K562 (cell line): ENCODE measurements at regions not wholly inside any gene's neighbourhood (a gene's known extent, or its start where the extent isn't known, plus 50 kb on each side); places are given as distances from the start of the nearest gene placed in this dataset.
A peak's percentile ranks its signal among the peaks of the same experiment; 100 is the strongest.

Experiments used
- ATAC-seq: fragments of 200-7000 bp; cut with Tn5 transposase; 3 replicates; pipeline ENCODE4 v1.9.1; 2020; ENCODE audit warnings: moderate library complexity
- BruUV-seq: library from RNA; stranded (reverse); fragments of 400-500 nt; replicated peaks from 2 replicates; lab custom pipeline; 2021; lab: Mats Ljungman, UMichigan
- CTCF ChIA-PET: fragments of 300-600 bp; formaldehyde crosslinking; extraction: SDS; loops from one replicate; lab custom pipeline; 2021; ENCODE audit warnings: low intra/inter-chr PET ratio; lab: Yijun Ruan, JAX
- POLR2A ChIA-PET: fragments of 300-600, 350-650 bp; sonication (Branson Sonifier 250); formaldehyde crosslinking; extraction: SDS; loops from one replicate; lab custom pipeline; 2021; ENCODE audit warnings: antibody characterized with exemption, inconsistent platforms; lab: Yijun Ruan, JAX
- DNase-seq, 4 experiments: peaks; one replicate each; pipeline versions ENCODE4 v3.0.0 to v3.0.0-alpha.2; 2011 to 2018; ENCODE audit warnings: low spot score in 3 of 4, mixed read lengths in 3 of 4; ENCODE audit errors: extremely low read depth in 1 of 4
- FAIRE-seq: peaks from 2 replicates; lab custom pipeline; 2011; peaks lifted over from hg19 to GRCh38; lab: Jason Lieb, UNC
- H2AFZ ChIP-seq: 2 replicates; pipeline ENCODE4 v1.6.0; 2011; ENCODE audit warnings: low read depth, low read length, control low read depth, inconsistent platforms
- H3K27ac ChIP-seq: fragments of 200-600 bp; 3 replicates; pipeline ENCODE4 v1.8.0; 2011; ENCODE audit warnings: low read depth, mild to moderate bottlenecking, control low read depth, inconsistent platforms, low read length, moderate library complexity, mixed read lengths; ENCODE audit errors: extremely low read depth
- H3K27me3 ChIP-seq, 2 experiments: fragments of 300-600 bp in 1 of 2; 2 replicates in 1 of 2; 3 replicates in 1 of 2; pipeline versions ENCODE4 v1.6.0 to v1.8.0; 2011; ENCODE audit warnings: inconsistent platforms in 2 of 2, low read length in 2 of 2, mild to moderate bottlenecking in 1 of 2, mixed read lengths in 1 of 2, moderate library complexity in 1 of 2; ENCODE audit not compliant: control insufficient read depth in 2 of 2, insufficient read depth in 2 of 2
- H3K36me3 ChIP-seq: fragments of 300-600 bp; 3 replicates; pipeline ENCODE4 v1.8.0; 2011; ENCODE audit warnings: mild to moderate bottlenecking, low read length, inconsistent platforms; ENCODE audit not compliant: control insufficient read depth, insufficient read depth
- H3K4me1 ChIP-seq, 2 experiments: fragments of 200-600 bp in 1 of 2; replicated peaks in 1 of 2; 2 replicates in 1 of 2; 3 replicates in 1 of 2; pipeline versions ENCODE4 v1.5.1 to v1.8.0; 2011; ENCODE audit warnings: inconsistent platforms in 2 of 2, low read length in 2 of 2, mild to moderate bottlenecking in 1 of 2, mixed read lengths in 1 of 2, moderate library complexity in 1 of 2; ENCODE audit not compliant: control insufficient read depth in 2 of 2, insufficient read depth in 2 of 2
- H3K4me2 ChIP-seq: 2 replicates; pipeline ENCODE4 v1.6.1; 2011; ENCODE audit warnings: low read length, control low read depth, inconsistent platforms, mixed read lengths; ENCODE audit not compliant: insufficient read depth
- H3K4me3 ChIP-seq: fragments of 200-600 bp; sonication (generic), shearing (Covaris generic); 2 replicates; pipeline ENCODE4 v1.5.1; 2016; ENCODE audit warnings: control low read depth, inconsistent platforms
- H3K79me2 ChIP-seq: fragments of 200-600 bp; 3 replicates; pipeline ENCODE4 v1.8.0; 2011; ENCODE audit warnings: low read length, inconsistent platforms; ENCODE audit not compliant: control insufficient read depth, insufficient read depth
- H3K9ac ChIP-seq, 2 experiments: 2 replicates each; pipeline versions ENCODE4 v1.6.0 to v1.6.1; 2011; ENCODE audit warnings: low read depth in 2 of 2, low read length in 2 of 2, control low read depth in 1 of 2, inconsistent platforms in 1 of 2, mild to moderate bottlenecking in 1 of 2, mixed read lengths in 1 of 2; ENCODE audit not compliant: insufficient read depth in 1 of 2
- H3K9me1 ChIP-seq: one replicate; pipeline ENCODE4 v1.6.0; 2011; ENCODE audit warnings: inconsistent platforms, mild to moderate bottlenecking, low read length, moderate library complexity; ENCODE audit not compliant: control insufficient read depth, insufficient read depth
- H3K9me3 ChIP-seq: replicated peaks from 2 replicates; pipeline ENCODE4 v1.5.1; 2011; ENCODE audit warnings: low read depth, low read length, inconsistent platforms; ENCODE audit not compliant: control insufficient read depth, insufficient read depth
- H4K20me1 ChIP-seq: replicated peaks from 2 replicates; pipeline ENCODE4 v1.6.1; 2011; ENCODE audit warnings: low read length, inconsistent platforms, mixed read lengths; ENCODE audit not compliant: control insufficient read depth, insufficient read depth
- CSDE1 ChIP-seq, 2 experiments: fragments of 450-650 bp; IDR thresholded peaks; 2 replicates each; pipeline ENCODE4 v1.6.1; 2016; ENCODE audit warnings: mild to moderate bottlenecking in 1 of 2
- ETV5 ChIP-seq: sonication (generic); formaldehyde crosslinking; IDR thresholded peaks from 2 replicates; pipeline ENCODE4 v1.4.0; 2020; ENCODE audit warnings: low read depth, mild to moderate bottlenecking, missing genetic modification reagents
- HMG20B ChIP-seq: fragments of 250-450 bp; sonication (Bioruptor Pico); IDR thresholded peaks from 2 replicates; pipeline ENCODE4 v1.5.0; 2021; ENCODE audit warnings: mild to moderate bottlenecking
- LCOR ChIP-seq: sonication (generic); formaldehyde crosslinking; IDR thresholded peaks from 2 replicates; pipeline ENCODE4 v1.8.0; 2022; ENCODE audit warnings: mild to moderate bottlenecking, missing genetic modification reagents
- MCM2 ChIP-seq: fragments of 450-650 bp; IDR thresholded peaks from 2 replicates; pipeline ENCODE4 v1.6.1; 2017; ENCODE audit warnings: low read depth, mild to moderate bottlenecking
- NCOA2 ChIP-seq, 2 experiments: fragments of 450-650 bp; IDR thresholded peaks; 2 replicates each; pipeline ENCODE4 v1.6.1; 2018; ENCODE audit warnings: mild to moderate bottlenecking in 2 of 2, moderate library complexity in 1 of 2; ENCODE audit not compliant: partially characterized antibody in 2 of 2
- PATZ1 ChIP-seq: fragments of 250-450 bp; sonication (Bioruptor Pico); IDR thresholded peaks from 2 replicates; pipeline ENCODE4 v1.5.0; 2020; ENCODE audit warnings: mild to moderate bottlenecking, borderline replicate concordance
- RFX1 ChIP-seq: fragments of 450-650 bp; IDR thresholded peaks from 2 replicates; pipeline ENCODE4 v1.6.1; 2016; ENCODE audit warnings: mild to moderate bottlenecking, moderate library complexity
- ZFP91 ChIP-seq: sonication (generic); formaldehyde crosslinking; IDR thresholded peaks from 2 replicates; pipeline ENCODE4 v1.8.0; 2022; ENCODE audit warnings: mild to moderate bottlenecking, missing genetic modification reagents
- ZNF583 ChIP-seq: fragments of 250-450 bp; sonication (Bioruptor Pico); IDR thresholded peaks from 2 replicates; pipeline ENCODE4 v1.4.0; 2020
- whole genome bisulfite sequencing: fragments of 100-300 bp; shearing (Covaris generic); methylation state at CpG from one replicate; pipeline ENCODE4 v1.1.6; 2016; ENCODE audit warnings: low coverage, mixed read lengths; ENCODE audit not compliant: insufficient coverage; ENCODE audit errors: missing lambda C conversion rate; 5-methylcytosine and 5-hydroxymethylcytosine counted together
- in situ Hi-C: fragments of 300-500 bp; cut with MboI; formaldehyde crosslinking; loops from 4 replicates; pipeline ENCODE4 v1.15.0; 2018; ENCODE audit warnings: inconsistent platforms, mixed read lengths
- intact Hi-C: fragments of 100-400 bp; cut with micrococcal nuclease; formaldehyde crosslinking; loops from 2 replicates; pipeline ENCODE4 v1.14.2; 2022
- TF ChIP-seq, protein P1 (sequence below): sonication (generic); formaldehyde crosslinking; IDR thresholded peaks from 2 replicates; pipeline ENCODE4 v1.8.1; 2023; ENCODE audit warnings: mild to moderate bottlenecking, missing genetic modification reagents
- TF ChIP-seq, protein P2 (sequence below), 3 experiments: fragments of 200-800 bp in 1 of 3; fragments of 250-450 bp in 1 of 3; fragments of 450-650 bp in 1 of 3; sonication (Bioruptor Pico) in 1 of 3; sonication (Bioruptor generic) in 1 of 3; formaldehyde crosslinking in 1 of 3; IDR thresholded peaks; 2 replicates each; pipeline versions ENCODE4 v1.6.1 to v1.8.0; 2016 to 2022; ENCODE audit warnings: mild to moderate bottlenecking in 2 of 3, missing genetic modification characterization in 2 of 3, missing compliant biosample characterization in 1 of 3, moderate library complexity in 1 of 3

DNA sequence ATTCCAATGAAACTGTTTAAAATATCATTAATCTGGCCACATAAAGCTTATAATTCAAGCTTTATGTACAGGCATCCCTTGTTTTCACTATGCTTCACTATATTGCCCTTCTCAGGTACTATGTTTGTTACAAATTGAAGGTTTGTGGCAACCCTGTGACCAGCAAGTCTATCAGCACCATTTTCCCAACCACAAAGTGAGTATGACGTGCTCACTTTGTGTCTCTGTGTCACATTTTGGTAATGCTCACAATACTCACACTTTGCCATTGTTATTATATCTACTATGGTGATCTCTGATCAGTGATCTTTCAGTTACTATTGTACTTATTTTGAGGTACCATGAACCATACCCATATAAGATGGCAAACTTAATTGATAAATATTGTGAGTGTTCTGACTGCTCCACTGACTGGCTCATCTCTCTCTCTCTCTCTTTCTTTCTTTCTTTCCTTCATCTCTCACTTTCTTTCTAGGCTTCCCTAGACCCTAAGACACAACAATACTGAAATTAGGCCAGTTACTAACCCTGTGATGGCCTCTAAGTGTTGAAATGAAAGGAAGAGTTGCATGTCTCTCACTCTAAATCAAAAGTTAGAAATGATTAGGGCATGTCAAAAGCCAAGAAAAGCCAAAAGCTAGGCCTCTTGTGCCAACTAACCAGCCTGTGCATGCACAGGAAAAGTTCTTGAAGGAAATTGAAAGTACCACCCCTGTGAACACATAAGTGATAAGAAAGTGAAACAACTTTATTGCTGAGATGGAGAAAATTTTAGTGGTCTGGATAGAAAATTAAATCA is 227.9 kb downstream of the BCAS1 start:
- no peak for DNase-seq
- CTCF ChIA-PET: no interaction called here
- TF ChIP-seq HMG20B (CRISPR knock-in tag) (no peak), ETV5 (no peak), RFX1 (0 out of 2 replicates have a peak, but pooled peaks have one; percentile 4), NCOA2 (IDR thresholded peaks at IDR 0.05; ENCODE audit: partially characterized antibody in 2 of 2) (no peak), ZFP91 (CRISPR knock-in tag) (no peak), LCOR (CRISPR knock-in tag) (no peak), MCM2 (no peak), CSDE1 (IDR thresholded peaks at IDR 0.05) (no peak), PATZ1 (CRISPR knock-in tag) (no peak), ZNF583 (CRISPR knock-in tag) (no peak)
- TF ChIP-seq, protein P1, sequence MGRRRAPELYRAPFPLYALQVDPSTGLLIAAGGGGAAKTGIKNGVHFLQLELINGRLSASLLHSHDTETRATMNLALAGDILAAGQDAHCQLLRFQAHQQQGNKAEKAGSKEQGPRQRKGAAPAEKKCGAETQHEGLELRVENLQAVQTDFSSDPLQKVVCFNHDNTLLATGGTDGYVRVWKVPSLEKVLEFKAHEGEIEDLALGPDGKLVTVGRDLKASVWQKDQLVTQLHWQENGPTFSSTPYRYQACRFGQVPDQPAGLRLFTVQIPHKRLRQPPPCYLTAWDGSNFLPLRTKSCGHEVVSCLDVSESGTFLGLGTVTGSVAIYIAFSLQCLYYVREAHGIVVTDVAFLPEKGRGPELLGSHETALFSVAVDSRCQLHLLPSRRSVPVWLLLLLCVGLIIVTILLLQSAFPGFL (CRISPR knock-in tag): no peak
- TF ChIP-seq, protein P2, sequence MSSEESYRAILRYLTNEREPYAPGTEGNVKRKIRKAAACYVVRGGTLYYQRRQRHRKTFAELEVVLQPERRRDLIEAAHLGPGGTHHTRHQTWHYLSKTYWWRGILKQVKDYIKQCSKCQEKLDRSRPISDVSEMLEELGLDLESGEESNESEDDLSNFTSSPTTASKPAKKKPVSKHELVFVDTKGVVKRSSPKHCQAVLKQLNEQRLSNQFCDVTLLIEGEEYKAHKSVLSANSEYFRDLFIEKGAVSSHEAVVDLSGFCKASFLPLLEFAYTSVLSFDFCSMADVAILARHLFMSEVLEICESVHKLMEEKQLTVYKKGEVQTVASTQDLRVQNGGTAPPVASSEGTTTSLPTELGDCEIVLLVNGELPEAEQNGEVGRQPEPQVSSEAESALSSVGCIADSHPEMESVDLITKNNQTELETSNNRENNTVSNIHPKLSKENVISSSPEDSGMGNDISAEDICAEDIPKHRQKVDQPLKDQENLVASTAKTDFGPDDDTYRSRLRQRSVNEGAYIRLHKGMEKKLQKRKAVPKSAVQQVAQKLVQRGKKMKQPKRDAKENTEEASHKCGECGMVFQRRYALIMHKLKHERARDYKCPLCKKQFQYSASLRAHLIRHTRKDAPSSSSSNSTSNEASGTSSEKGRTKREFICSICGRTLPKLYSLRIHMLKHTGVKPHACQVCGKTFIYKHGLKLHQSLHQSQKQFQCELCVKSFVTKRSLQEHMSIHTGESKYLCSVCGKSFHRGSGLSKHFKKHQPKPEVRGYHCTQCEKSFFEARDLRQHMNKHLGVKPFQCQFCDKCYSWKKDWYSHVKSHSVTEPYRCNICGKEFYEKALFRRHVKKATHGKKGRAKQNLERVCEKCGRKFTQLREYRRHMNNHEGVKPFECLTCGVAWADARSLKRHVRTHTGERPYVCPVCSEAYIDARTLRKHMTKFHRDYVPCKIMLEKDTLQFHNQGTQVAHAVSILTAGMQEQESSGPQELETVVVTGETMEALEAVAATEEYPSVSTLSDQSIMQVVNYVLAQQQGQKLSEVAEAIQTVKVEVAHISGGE (CRISPR knock-in tag; IDR thresholded peaks at IDR 0.05): peak in 1 of 3 experiments; percentile 79; a peak in 2 of 6 replicates

More for the DNA sequence above, 227.9 kb downstream of the BCAS1 start:
- H4K20me1 ChIP-seq: no peaks in the 10 kb centered on the region
- H3K4me3 ChIP-seq: no peak overlapping the region
- H3K79me2 ChIP-seq: no peaks in the 10 kb centered on the region
- no peak overlapping the region for H3K27ac ChIP-seq
- H3K9me3 ChIP-seq: no peaks in the 10 kb centered on the region
- peaks cover 0 to 1% of the 10 kb centered on the region in 2 experiments; a peak in 1 of 5 replicates for H3K4me1 ChIP-seq
- H3K9ac ChIP-seq: no peak overlapping the region
- no peak overlapping the region for H3K4me2 ChIP-seq
- ATAC-seq (no peak), FAIRE-seq (no peak)
- POLR2A ChIA-PET: interaction anchor here (0.6 kb wide), 1 partner anchor 202 kb away, joined by 3 read pairs; no protein-coding TSS in a partner anchor
- no peak overlapping the region for H2AFZ ChIP-seq
- 67% methylated on average over 1 of the region's 1 CpG for WGBS
- in situ Hi-C loops: no loop called here
- no peaks in the 10 kb centered on the region for H3K36me3 ChIP-seq
- intact Hi-C loops: no loop called here
- BruUV-seq: no TSS peak
- H3K9me1 ChIP-seq: no peaks in the 10 kb centered on the region
- H3K27me3 ChIP-seq: no peaks in the 10 kb centered on the region
